ENCODE measurements at regions not wholly inside any gene's neighbourhood (a gene's known extent, or its start where the extent isn't known, plus 50 kb on each side); places are given as distances from the start of the nearest gene placed in this dataset.

DNA sequence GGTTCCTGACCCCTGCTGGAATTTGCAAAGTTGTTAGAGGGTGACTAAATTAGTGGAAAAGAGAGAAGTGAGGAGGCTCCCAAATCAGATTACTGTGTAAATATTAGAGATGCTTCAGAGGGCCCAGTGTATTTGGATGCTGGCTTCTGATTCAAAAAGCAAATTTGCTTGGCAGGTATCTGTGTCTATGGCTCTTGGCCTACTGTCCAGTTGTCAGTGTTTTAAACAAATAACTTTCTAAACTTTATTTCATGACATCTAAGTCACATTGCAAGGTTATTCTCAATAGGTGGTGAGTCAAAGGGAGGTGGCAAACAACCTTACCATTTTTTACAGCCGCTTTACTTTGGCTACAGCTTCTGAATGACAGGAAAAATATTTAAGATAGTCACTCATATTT, 720.1 kb downstream of the KCNA4 start:
- DNase-seq = no peak

DNA sequence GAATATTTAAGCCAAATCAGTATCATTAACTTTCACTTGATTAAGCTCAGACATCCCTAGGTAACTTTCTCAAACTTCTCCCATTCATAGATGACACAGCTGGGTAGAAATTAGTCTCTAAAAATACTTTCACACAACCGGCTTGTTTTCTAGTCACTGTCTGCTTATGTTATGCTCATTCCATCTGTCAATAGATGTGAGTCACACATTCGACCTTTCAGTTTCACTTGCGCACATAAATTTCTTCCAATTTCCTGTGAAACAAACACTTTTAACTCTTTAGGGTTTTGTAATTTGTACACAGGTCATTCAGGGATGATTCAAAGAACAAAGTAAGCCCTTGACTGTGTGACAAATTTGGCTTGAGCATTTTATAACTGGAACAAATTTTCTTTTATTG, 723.0 kb downstream of the KCNA4 start:
- no peak for DNase-seq

DNA sequence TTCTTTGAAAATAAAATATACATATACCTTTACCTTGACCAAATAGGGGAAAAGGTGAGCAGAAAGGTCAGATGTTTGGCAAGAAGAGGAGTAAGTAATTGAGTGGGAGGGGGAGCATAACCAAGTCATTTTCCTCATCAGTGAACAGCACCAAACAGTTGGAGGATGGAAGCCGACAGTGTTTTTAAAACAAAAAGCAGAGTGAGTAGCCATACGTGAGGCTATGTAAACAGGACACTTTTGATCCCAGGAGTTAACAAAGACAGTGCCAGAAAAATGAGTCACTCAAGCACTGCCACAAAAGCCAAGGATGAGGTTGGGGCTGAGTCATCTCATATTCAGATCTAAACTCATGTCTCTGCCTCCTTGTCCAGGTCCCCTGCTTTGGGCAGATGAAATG, 734.7 kb downstream of the KCNA4 start:
- no peak for DNase-seq

DNA sequence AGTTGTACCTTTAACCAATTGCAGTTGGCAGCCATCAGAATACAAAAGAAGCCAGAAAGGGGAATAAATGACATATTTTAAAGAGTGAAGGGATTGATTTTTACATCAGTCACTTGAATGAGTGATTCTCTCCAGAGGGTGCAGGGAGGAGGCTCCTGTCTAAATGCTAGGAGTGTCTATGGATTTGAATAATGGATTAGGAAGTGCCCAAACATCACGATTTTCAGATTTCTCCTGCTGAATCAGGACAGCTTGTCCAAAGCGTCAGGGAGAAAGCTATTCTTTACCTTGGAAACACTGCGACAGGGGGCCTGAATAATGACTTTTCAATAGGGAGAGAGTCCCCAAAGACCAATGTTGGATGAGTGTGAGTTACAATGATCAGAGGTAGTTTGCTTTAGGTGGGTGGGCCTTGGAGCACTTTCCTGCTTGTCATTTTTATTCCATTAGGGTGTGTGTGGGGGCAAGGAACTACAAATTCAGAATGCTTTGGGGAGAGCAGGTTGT, 735.5 kb downstream of the KCNA4 start:
- DNase-seq = no peak

DNA sequence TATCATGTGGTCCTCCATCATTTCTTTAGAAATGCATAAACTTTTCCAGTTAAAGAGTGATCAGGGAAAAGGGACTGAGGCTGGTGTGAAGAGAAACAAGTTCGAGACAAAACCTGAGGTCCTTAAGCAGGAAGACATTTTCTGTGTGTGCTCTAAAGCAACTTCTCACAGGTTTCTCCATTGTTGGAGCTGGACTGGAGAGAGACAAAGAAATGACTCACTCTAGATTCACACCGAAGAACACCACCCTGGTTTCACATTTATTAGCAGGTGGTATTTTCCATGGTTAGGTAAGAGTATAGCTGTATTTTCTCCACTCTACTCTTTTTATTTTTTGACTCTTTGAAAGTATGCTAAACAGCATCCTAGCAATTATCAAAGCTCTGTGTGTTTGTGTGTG, 736.4 kb downstream of the KCNA4 start:
- DNase-seq = no peak

DNA sequence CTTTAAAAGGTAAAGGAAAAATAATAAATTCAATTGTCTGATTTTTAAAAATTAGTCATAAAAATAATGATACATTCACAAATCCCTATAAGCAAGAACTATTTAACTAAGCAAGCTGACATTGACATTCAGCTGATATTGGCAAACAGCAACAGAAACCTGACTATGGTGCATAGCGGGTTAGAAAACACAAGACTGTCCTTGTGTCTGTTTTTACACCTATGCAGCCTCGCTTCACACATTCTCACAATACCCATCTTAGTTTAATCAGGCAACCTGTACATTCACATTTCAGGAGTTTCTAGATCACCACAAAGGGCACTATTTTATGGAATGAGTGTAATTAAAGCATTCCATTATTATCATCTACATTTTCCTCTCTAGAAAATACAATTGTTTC, 737.1 kb downstream of the KCNA4 start:
- no peak for DNase-seq

DNA sequence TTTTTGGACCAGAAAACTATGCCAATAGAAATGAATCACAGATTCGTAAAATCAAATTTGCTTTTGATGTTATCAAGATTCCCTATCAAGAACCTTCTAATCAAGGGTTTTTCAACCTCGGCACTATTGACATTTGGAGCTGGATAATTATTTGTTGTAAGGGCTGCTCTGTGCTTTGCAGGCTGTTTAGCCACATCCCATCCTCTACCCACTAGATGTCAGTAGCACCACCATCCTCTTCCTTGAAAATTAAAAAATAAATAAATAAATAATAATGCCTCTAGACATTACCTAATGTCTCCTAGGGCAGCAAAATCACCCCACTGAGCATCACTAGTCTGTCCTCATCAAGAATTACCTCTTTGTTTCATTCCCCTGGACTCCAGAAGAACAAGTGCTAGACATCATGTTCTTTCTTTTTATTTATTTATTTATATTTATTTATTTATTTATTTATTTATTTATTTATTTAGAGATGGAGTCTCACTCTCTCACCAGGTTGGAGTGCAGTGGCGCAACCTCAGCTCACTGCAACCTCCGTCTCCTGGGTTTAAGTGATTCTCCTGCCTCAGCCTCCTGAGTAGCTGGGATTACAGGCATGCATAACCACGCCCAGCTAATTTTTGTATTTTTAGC, 744.7 kb downstream of the KCNA4 start:
- DNase-seq = no peak

DNA sequence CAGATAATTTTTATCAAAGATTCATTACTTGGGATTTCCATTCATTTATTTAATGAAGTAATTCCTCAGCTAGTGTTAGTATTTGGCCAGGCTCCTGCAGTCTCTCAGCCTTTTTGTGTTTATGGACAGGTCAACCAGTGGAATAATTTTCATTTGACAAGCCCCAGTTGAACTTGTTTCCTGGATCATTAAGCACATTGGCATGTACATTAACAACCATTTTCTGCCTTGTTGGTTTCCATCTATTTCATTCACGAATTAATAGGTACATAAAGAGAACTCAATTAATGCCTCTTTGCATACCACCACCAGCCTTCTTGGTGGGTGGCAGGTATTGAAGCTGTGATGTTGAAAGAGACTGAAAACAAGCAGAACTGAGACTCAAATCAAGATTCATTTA, 745.2 kb downstream of the KCNA4 start:
- no peak for DNase-seq

DNA sequence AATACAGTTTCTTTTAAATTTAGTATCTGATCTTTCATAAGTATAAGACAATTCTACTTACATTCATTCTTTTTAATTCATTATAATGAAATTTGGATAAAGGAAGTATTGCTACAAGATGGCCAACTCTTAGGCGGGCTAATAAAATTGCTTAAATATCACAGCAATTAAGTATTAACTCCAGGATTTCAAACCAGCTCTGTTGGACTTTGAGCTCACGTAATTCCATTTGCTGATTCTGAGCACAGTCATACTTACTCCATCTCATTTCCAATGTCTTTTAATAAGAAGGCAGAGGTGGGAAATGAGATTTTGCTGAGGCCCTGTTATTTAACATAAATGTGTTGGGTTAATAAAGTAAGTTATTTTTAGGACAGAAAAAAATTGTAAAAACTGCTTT, 748.1 kb downstream of the KCNA4 start:
- no peak for DNase-seq

DNA sequence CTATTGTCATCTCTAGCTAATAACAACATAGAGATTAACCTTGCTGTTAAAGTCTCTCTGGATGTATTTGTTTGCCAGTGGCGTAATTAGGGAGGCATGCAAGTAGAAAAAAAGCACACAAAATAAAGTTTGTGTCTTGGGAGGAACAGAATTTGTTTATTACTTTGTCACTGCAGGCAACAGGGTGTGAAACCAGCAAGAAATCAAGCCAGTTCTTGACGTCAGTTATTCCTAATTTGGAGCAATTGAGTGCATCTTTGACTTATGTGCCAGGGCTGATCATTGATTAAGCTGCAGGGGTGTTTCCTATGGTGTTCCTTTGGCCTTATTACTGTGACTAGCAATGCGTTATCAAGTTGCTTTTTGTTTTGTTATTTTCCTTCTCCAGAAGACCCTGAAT, 751.0 kb downstream of the KCNA4 start:
- DNase-seq = no peak

DNA sequence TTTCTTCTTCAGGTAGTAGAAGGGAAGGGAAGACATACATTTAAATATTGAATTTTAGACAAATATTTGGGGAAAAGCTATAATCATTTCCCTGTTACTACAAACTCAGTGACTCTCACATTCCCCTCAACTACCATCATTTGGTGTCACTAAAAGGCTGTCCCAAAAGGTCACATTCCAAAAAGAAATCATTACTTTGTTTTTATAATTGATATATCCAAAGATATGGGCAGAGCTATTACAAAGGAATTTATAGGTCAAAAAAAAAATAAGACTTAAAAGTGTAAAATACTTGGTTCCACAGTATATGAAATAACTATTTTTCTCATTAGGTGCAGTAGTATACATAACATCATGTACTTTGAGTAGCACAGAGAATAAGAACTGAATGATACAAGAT, 751.4 kb downstream of the KCNA4 start:
- no peak for DNase-seq

DNA sequence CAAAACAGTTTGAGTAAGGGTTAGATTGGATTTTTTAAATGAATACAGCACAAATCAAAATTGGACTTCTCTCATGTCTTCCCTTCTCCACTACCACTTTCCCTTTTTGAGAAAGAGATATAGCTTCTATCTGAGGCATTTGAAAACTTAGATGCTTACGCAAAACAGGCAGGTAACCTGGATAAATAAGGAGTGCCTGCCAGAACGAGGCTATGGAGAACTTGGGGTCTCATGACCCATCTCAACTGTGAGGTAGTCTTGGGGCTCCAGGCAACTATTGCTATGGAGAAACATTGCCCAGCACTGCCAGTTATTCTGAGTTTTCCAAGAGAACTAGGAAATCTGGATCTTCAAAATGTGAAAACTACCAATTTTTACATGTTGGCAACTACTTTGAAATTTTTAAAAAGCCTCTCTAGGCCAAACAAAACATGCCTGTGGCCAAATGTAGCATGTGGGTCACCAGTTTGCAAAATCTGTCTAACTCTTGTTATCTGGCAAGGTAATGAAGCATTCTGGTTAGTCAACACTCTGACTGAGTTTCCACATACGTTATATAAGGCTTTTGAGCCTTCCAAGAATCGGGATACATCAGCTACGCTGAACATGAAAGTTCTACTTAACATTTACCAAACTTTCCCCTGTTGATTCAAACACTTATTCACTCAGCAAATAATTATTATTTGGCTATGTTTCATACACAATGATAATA, 752.7 kb downstream of the KCNA4 start:
- no peak for DNase-seq

DNA sequence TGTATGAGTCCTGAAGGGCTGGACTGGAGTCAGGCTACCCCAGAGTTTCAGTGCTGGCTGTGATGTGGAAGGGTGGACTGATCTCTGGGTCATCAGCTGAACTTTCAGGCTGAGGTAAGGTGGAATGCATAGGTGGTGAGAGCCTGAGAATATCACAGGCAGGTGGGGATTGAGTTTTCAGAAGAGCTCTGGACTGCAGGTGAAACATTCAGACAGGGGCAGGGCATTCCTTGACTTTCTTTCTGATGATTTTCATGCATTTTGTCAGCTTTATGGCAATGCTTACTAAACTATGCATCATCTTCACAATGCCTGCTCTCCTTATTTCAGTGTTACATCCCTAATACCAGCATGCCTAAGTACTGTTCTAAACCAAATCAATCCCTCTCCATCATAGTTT, 755.0 kb downstream of the KCNA4 start:
- no peak for DNase-seq

DNA sequence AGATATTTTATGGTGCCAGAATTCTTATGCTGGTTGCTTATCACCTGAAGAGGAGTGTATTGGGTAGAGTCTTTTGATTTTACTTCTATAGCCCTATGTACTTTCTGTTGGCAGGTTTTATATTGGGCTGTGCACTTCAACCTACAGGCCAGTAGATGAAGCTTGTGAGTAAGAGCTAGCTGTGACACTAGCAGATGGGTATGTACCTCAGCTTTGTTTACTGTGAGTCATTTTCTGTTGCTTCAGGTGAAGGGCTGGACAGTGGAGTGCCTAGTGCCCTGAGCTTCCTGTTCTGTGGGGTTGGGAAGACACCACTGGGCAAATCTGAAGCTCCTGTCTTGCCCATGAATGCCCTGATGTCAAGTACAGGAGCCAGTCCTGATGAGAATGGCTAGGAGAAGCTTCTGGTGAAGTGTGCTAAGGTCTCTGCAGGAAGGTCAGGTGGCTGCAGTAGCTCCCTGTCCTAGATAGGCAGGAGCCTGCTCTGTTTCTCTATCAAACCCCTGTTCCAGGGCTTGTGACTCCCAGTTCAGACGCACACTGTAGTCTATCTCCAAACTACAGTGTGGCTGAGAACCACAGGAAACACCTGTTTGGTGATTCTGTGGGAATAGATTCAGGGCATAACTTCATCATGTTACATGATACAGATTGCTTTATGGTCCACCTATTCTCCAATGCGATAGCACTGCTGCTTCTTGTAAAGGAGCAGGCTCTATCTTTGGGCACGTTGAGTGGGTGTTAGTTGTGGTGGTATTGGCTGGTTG, 755.7 kb downstream of the KCNA4 start:
- no peak for DNase-seq

DNA sequence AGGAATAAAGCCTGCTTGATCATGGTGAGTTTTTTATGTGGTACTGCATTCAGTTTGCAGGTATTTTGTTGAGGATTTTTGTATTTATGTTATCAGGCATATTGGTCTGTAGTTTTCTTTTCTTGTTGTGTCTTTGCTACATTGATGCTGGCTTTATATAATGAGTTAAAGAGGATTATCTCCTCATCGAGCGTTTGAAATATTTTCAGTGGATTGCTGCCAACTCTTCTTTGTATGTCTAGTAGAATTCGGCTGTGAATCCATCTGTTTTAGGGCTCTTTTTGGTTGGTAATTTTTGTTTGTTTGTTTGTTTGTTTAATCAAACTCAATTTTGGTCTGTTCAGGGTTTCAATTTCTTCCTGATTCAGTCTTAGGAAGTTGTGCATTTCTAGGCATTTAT, 758.4 kb downstream of the KCNA4 start:
- DNase-seq = no peak

DNA sequence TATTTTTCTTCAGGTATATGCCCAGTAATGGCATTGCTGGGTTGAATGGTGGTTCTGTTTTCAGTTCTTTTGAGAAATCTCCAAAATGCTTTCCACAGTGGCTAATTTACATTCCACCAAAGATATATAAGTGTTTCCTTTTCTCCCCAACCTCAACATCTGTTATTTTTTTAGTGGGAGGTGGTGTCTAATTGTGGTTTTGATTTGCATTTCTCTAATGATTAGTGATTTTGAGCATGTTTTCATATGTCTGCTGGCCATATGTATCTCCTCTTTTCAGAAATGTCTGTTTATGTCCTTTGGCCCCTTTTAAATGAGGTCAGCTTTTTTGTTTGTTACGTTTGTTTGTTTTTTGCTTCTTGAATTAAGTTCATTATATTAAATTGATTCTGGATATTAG, 760.2 kb downstream of the KCNA4 start:
- DNase-seq = no peak

DNA sequence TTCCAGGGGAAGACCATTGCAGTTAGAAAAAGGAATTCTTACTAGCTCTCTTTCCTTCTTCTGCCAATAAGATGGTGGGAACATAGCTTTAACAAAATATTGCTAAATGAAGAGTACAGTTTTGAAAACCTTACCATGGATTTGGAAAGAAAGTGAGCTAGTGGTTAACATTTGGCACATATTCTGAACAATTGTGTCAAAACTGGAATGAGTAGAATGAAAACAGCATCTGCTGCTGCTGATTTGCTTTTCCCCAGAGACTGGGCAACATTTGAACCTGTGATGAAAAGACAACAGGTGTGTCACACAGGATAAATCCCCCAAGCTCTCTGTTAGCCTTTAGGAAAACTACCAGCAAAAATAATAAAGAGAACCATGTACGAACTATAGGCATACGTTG, 761.4 kb downstream of the KCNA4 start:
- no peak for DNase-seq

DNA sequence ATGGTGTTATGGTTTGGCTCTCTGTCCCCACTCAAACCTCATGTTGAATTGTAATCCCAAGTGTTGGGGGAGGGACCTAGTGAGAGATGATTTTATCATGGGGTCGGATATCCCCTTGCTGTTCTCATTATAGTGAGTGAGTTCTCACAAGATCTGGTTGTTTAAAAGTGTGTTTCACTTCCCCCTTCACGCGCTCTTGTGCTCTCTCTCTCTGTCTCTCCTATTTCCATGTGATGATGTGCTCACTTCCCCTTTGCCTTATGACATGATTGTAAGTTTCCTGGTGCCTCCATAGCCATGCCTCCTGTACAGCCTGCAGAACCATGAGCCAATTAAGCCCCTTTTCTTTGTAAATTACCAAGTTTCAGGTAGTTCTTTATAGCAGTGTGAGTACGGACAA, 765.1 kb downstream of the KCNA4 start:
- DNase-seq = no peak

DNA sequence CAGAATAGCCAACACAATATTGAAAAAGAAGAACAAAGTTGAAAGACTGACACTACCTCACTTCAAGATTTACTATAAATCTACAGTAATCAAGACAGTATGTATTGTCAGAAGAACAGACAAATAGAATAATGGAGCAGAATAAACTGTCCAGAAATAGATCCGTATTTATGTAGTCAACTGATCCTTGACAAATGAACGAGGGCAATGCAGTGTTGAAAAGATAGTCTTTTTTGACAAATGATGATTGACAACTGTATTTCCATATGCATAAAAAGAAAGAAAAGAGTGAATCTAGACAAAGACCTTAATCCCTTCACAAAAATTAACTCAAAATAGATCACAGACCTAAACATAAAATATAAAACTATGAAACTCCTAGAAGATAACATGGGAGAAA, 767.1 kb downstream of the KCNA4 start:
- no peak for DNase-seq

DNA sequence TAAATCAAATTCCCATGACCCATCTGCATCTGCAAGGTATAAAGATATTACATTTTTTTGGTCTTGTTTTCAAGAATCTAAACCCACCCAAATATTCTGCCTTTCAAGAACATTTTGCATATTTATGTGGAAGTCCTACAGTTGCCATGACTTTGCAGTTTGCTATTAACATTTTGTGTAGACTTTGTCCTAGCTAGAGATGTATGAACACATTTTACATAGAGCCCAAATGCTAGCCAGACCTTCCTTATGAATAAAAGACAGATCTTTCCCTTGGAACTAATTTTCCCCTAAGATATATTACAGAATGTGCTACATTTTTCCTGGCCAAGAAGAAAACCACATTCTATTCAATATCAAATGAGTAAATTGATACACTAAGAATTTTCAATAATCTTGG, 772.5 kb downstream of the KCNA4 start:
- no peak for DNase-seq

DNA sequence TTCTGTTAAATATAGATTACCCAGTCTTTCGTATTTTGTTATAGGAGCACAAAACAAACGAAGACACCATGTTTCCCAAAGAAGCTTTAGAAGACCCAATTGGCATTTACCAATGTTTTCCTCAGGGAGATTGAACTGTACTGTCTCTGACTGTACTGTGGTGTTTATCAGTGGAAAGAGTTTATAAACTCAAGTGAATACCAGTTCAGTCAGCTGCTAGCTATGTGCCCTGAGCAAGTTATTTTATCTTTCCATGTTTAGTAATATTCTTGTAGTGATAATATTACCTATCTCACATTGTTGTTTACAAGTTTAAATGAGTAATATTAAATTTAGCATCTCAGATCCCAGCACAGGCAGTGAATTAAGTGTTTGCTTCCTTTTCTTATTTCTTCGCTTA, 773.2 kb downstream of the KCNA4 start:
- DNase-seq = no peak

DNA sequence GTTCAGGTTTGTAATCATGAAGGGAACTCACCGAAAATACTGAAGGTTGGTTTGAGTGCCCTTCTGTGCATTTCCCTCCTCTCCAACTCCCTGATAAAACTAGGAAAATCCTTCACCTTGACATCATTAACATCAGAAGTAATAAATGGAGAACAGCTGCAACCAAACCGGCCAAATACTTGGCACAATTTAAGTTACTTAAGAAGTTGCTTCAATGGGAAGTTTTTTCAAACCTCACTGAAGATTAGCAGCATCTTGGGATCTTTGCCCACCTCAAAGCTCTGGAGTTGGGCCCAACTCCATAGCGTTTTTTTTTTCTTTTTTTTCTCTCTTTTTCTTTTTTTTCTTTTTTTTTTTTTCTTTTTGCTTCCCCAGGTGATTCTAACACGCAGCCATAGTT, 784.8 kb downstream of the KCNA4 start:
- no peak for DNase-seq

DNA sequence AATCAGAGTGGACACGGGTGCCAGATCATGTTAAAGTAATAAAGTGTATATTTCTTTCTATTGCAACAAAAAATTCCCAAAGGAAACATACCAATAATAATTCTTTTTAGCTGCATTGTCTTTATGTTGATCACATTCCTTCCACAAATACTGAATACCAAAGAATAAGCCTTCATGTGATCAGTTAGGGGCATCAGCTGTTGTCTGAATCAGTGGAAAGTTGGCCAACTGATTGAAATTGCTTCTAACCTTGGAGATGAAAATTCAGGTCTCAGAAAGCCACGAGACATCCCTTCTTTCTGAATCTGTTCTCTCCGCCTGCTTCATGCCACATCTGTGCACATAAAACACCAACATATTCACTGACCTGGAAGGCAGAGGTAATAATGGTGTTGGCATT, 785.2 kb downstream of the KCNA4 start:
- DNase-seq = no peak

DNA sequence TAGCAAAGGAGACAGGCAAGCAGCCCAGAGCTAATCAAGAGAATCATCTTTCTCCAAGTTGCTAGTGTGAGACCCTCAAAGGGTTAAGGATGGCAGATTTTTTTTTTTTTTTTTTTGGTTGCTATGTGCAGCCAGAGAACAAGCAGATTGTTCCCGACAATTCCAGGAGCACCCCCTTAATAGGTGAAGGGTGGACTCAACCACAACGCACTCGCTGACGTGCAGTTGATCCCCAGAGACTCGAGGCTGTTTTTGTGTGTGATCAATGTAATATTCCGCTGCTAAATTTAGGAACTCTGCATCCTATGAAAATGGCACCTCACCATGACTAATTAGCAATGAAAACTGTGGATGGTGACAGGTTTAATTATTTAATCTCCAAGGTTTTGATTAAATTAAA, 789.0 kb downstream of the KCNA4 start:
- no peak for DNase-seq

Measured in NCI-H2029 (cell line).